ENCODE measurements at regions not wholly inside any gene's neighbourhood (a gene's known extent, or its start where the extent isn't known, plus 50 kb on each side); places are given as distances from the start of the nearest gene placed in this dataset.
A peak's percentile ranks its signal among the peaks of the same experiment; 100 is the strongest.

- peaks cover 0 to 7% of the 10 kb centered on the region in 2 experiments for H3K9me3 ChIP-seq (ENCODE audit: control insufficient read depth in 2 of 2, low read length in 2 of 2)
- peaks cover 0 to 4% (median 0%) of the 10 kb centered on the region in 7 donors for H3K9me3 Mint-ChIP-seq
- no peaks in the 10 kb centered on the region for H3K27me3 ChIP-seq (ENCODE audit: control insufficient read depth, insufficient read depth, low read length)
- H3K36me3 Mint-ChIP-seq: no peaks in the 10 kb centered on the region
- DNase-seq (no peak), ATAC-seq (ENCODE audit: low read depth in 2 of 2) (no peak)
- H3K36me3 ChIP-seq (ENCODE audit: control insufficient read depth, insufficient read depth, low read length): no peaks in the 10 kb centered on the region
- peaks cover 9% of the 10 kb centered on the region for H3K27me3 Mint-ChIP-seq
- no peaks in the 10 kb centered on the region for H3K4me1 ChIP-seq (ENCODE audit: control insufficient read depth, insufficient read depth, low read length, poor library complexity, severe bottlenecking)
- no peak overlapping the region for H3K4me3 Mint-ChIP-seq
- no peak overlapping the region for H3K27ac ChIP-seq (ENCODE audit: insufficient read depth, low read length, poor library complexity, severe bottlenecking)
- no peaks in the 10 kb centered on the region for H3K4me1 Mint-ChIP-seq
- H3K4me3 ChIP-seq (ENCODE audit: low read depth, low read length): no peak overlapping the region
- H3K27ac Mint-ChIP-seq: no peak overlapping the region
Observed at GRCh38 chr16:85544668-85545067, 68.5 kb upstream of the GSE1 start.

GRCh38 chr16:85545227-85545818, 67.8 kb upstream of the GSE1 start:
- no peaks in the 10 kb centered on the region for H3K4me1 Mint-ChIP-seq
- ATAC-seq (ENCODE audit: low read depth in 2 of 2): peak in 1 of 2 donors; percentile 33
- DNase-seq: peak in 1 of 3 donors; percentile 17
- H3K27me3 ChIP-seq (ENCODE audit: control insufficient read depth, insufficient read depth, low read length): no peaks in the 10 kb centered on the region
- H3K27me3 Mint-ChIP-seq: peaks cover 9% of the 10 kb centered on the region
- no peaks in the 10 kb centered on the region for H3K4me1 ChIP-seq (ENCODE audit: control insufficient read depth, insufficient read depth, low read length, poor library complexity, severe bottlenecking)
- peaks cover 0 to under 1% of the 10 kb centered on the region in 2 experiments for H3K9me3 ChIP-seq (ENCODE audit: control insufficient read depth in 2 of 2, low read length in 2 of 2)
- peak overlapping the region in 1 of 3 donors; percentile 16 for H3K27ac Mint-ChIP-seq
- no peak overlapping the region for H3K27ac ChIP-seq (ENCODE audit: insufficient read depth, low read length, poor library complexity, severe bottlenecking)
- peak overlapping the region in 1 of 4 donors; percentile 10 for H3K4me3 Mint-ChIP-seq
- peaks cover 0 to 2% (median 0%) of the 10 kb centered on the region in 7 donors for H3K9me3 Mint-ChIP-seq
- no peak overlapping the region for H3K4me3 ChIP-seq (ENCODE audit: low read depth, low read length)
- H3K36me3 Mint-ChIP-seq: no peaks in the 10 kb centered on the region
- no peaks in the 10 kb centered on the region for H3K36me3 ChIP-seq (ENCODE audit: control insufficient read depth, insufficient read depth, low read length)

GRCh38 chr16:85546585-85547447, 66.3 kb upstream of the GSE1 start:
- H3K9me3 Mint-ChIP-seq: peaks cover 0 to 2% (median 0%) of the 10 kb centered on the region in 7 donors
- DNase-seq (no peak), ATAC-seq (ENCODE audit: low read depth in 2 of 2) (no peak)
- H3K4me3 Mint-ChIP-seq: no peak overlapping the region
- H3K9me3 ChIP-seq (ENCODE audit: control insufficient read depth in 2 of 2, low read length in 2 of 2): no peaks in the 10 kb centered on the region
- no peak overlapping the region for H3K27ac ChIP-seq (ENCODE audit: insufficient read depth, low read length, poor library complexity, severe bottlenecking)
- H3K4me1 ChIP-seq (ENCODE audit: control insufficient read depth, insufficient read depth, low read length, poor library complexity, severe bottlenecking): no peaks in the 10 kb centered on the region
- peaks cover 0 to 3% (median 0%) of the 10 kb centered on the region in 4 donors for H3K4me1 Mint-ChIP-seq
- no peaks in the 10 kb centered on the region for H3K36me3 ChIP-seq (ENCODE audit: control insufficient read depth, insufficient read depth, low read length)
- H3K4me3 ChIP-seq (ENCODE audit: low read depth, low read length): no peak overlapping the region
- H3K27ac Mint-ChIP-seq: peak overlapping the region in 1 of 3 donors; percentile 60
- H3K27me3 ChIP-seq (ENCODE audit: control insufficient read depth, insufficient read depth, low read length): no peaks in the 10 kb centered on the region
- H3K36me3 Mint-ChIP-seq: no peaks in the 10 kb centered on the region
- H3K27me3 Mint-ChIP-seq: peaks cover 13% of the 10 kb centered on the region

- no peak overlapping the region for H3K27ac ChIP-seq (ENCODE audit: insufficient read depth, low read length, poor library complexity, severe bottlenecking)
- H3K36me3 ChIP-seq (ENCODE audit: control insufficient read depth, insufficient read depth, low read length): no peaks in the 10 kb centered on the region
- ATAC-seq (ENCODE audit: low read depth in 2 of 2) (no peak), DNase-seq (no peak)
- H3K27me3 ChIP-seq (ENCODE audit: control insufficient read depth, insufficient read depth, low read length): no peaks in the 10 kb centered on the region
- H3K27me3 Mint-ChIP-seq: peaks cover 22% of the 10 kb centered on the region
- no peak overlapping the region for H3K4me3 ChIP-seq (ENCODE audit: low read depth, low read length)
- no peak overlapping the region for H3K4me3 Mint-ChIP-seq
- peaks cover 0 to 8% (median 3%) of the 10 kb centered on the region in 4 donors for H3K4me1 Mint-ChIP-seq
- peaks cover 0 to 1% (median 0%) of the 10 kb centered on the region in 7 donors for H3K9me3 Mint-ChIP-seq
- no peaks in the 10 kb centered on the region for H3K36me3 Mint-ChIP-seq
- H3K27ac Mint-ChIP-seq: peak overlapping the region in 1 of 3 donors; percentile 52
- H3K4me1 ChIP-seq (ENCODE audit: control insufficient read depth, insufficient read depth, low read length, poor library complexity, severe bottlenecking): peaks cover under 1% of the 10 kb centered on the region
- H3K9me3 ChIP-seq (ENCODE audit: control insufficient read depth in 2 of 2, low read length in 2 of 2): no peaks in the 10 kb centered on the region
Observed at GRCh38 chr16:85548375-85548774, 64.7 kb upstream of the GSE1 start.

- Histone ChIP-seq H3K9me3 (ENCODE audit: control insufficient read depth in 2 of 2, low read length in 2 of 2) (no peaks in the 10 kb centered on the region), H3K36me3 (ENCODE audit: control insufficient read depth, insufficient read depth, low read length) (no peaks in the 10 kb centered on the region), H3K4me3 (ENCODE audit: low read depth, low read length) (no peak overlapping the region), H3K27ac (ENCODE audit: insufficient read depth, low read length, poor library complexity, severe bottlenecking) (no peak overlapping the region), H3K27me3 (ENCODE audit: control insufficient read depth, insufficient read depth, low read length) (no peaks in the 10 kb centered on the region), H3K4me1 (ENCODE audit: control insufficient read depth, insufficient read depth, low read length, poor library complexity, severe bottlenecking) (peaks cover 13% of the 10 kb centered on the region)
- H3K9me3 Mint-ChIP-seq: peaks cover 0 to 1% (median 0%) of the 10 kb centered on the region in 7 donors
- peaks cover 31% of the 10 kb centered on the region for H3K27me3 Mint-ChIP-seq
- peaks cover 0 to 17% (median 10%) of the 10 kb centered on the region in 4 donors for H3K4me1 Mint-ChIP-seq
- peak overlapping the region in 1 of 4 donors; percentile 78 for H3K4me3 Mint-ChIP-seq
- ATAC-seq (ENCODE audit: low read depth in 2 of 2) (no peak), DNase-seq (no peak)
- H3K36me3 Mint-ChIP-seq: no peaks in the 10 kb centered on the region
- H3K27ac Mint-ChIP-seq: peak overlapping the region in 1 of 3 donors; percentile 43
Observed at GRCh38 chr16:85549766-85550421, 63.2 kb upstream of the GSE1 start.

GRCh38 chr16:85550422-85550864, 62.7 kb upstream of the GSE1 start:
- Histone ChIP-seq H3K27me3 (ENCODE audit: control insufficient read depth, insufficient read depth, low read length) (no peaks in the 10 kb centered on the region), H3K4me1 (ENCODE audit: control insufficient read depth, insufficient read depth, low read length, poor library complexity, severe bottlenecking) (peaks cover 19% of the 10 kb centered on the region), H3K27ac (ENCODE audit: insufficient read depth, low read length, poor library complexity, severe bottlenecking) (no peak overlapping the region), H3K4me3 (ENCODE audit: low read depth, low read length) (no peak overlapping the region), H3K36me3 (ENCODE audit: control insufficient read depth, insufficient read depth, low read length) (no peaks in the 10 kb centered on the region), H3K9me3 (ENCODE audit: control insufficient read depth in 2 of 2, low read length in 2 of 2) (no peaks in the 10 kb centered on the region)
- Mint-ChIP-seq H3K4me1 (peaks cover 0 to 17% (median 10%) of the 10 kb centered on the region in 4 donors), H3K9me3 (peaks cover 0 to 1% (median 0%) of the 10 kb centered on the region in 7 donors), H3K27me3 (peaks cover 28% of the 10 kb centered on the region), H3K36me3 (no peaks in the 10 kb centered on the region), H3K4me3 (peak overlapping the region in 1 of 4 donors; percentile 78), H3K27ac (peak overlapping the region in 1 of 3 donors; percentile 38)
- no peak for ATAC-seq (ENCODE audit: low read depth in 2 of 2)
- no peak for DNase-seq

- Mint-ChIP-seq H3K27me3 (peaks cover 25% of the 10 kb centered on the region), H3K4me3 (peak overlapping the region in 3 of 4 donors; percentile 50 to 75 (median 67)), H3K9me3 (peaks cover 0 to 4% (median 0%) of the 10 kb centered on the region in 7 donors), H3K36me3 (no peaks in the 10 kb centered on the region), H3K4me1 (peaks cover 0 to 22% (median 11%) of the 10 kb centered on the region in 4 donors), H3K27ac (no peak overlapping the region)
- H3K4me3 ChIP-seq (ENCODE audit: low read depth, low read length): no peak overlapping the region
- H3K27me3 ChIP-seq (ENCODE audit: control insufficient read depth, insufficient read depth, low read length): no peaks in the 10 kb centered on the region
- no peak for ATAC-seq (ENCODE audit: low read depth in 2 of 2)
- no peak for DNase-seq
- H3K4me1 ChIP-seq (ENCODE audit: control insufficient read depth, insufficient read depth, low read length, poor library complexity, severe bottlenecking): peaks cover 27% of the 10 kb centered on the region
- H3K36me3 ChIP-seq (ENCODE audit: control insufficient read depth, insufficient read depth, low read length): no peaks in the 10 kb centered on the region
- H3K9me3 ChIP-seq (ENCODE audit: control insufficient read depth in 2 of 2, low read length in 2 of 2): no peaks in the 10 kb centered on the region
- H3K27ac ChIP-seq (ENCODE audit: insufficient read depth, low read length, poor library complexity, severe bottlenecking): no peak overlapping the region
Observed at GRCh38 chr16:85550953-85551924, 61.9 kb upstream of the GSE1 start.

Data from CD4-positive, CD25-positive, alpha-beta regulatory T cell (primary cell).